H1 (cell line): ENCODE measurements at regions not wholly inside any gene's neighbourhood (a gene's known extent, or its start where the extent isn't known, plus 50 kb on each side); places are given as distances from the start of the nearest gene placed in this dataset.

ENCODE experiments used
- CTCF ChIA-PET: fragments of 300-600 bp; sonication (Branson Sonifier 250); formaldehyde crosslinking; loops from one replicate; lab custom pipeline; 2021; ENCODE audit not compliant: partially characterized antibody; lab: Charles Lee
- POLR2A ChIA-PET: fragments of 300-600 bp; sonication (Branson Sonifier 250); formaldehyde crosslinking; loops from one replicate; lab custom pipeline; 2021; ENCODE audit warnings: inconsistent platforms; ENCODE audit not compliant: partially characterized antibody; lab: Charles Lee
- DNase-seq, 2 experiments: peaks; one replicate each; pipeline versions ENCODE4 v3.0.0 to v3.0.0-alpha.2; 2010 to 2022; ENCODE audit warnings: low spot score in 2 of 2, low read depth in 1 of 2, mixed read lengths in 1 of 2
- FAIRE-seq: peaks from 2 replicates; lab custom pipeline; 2011; peaks lifted over from hg19 to GRCh38; lab: Jason Lieb, UNC
- H2AFZ ChIP-seq: 2 replicates; pipeline ENCODE4 v1.8.1; 2012; ENCODE audit warnings: low read length, inconsistent platforms
- H2AK5ac ChIP-seq: 2 replicates; pipeline ENCODE4 v1.6.1; 2013; ENCODE audit warnings: low read depth, low read length
- H2BK120ac ChIP-seq: replicated peaks from 2 replicates; pipeline ENCODE3; 2013; ENCODE audit warnings: low read depth, low read length, inconsistent platforms
- H2BK12ac ChIP-seq: 2 replicates; pipeline ENCODE4 v1.6.1; 2013; ENCODE audit warnings: low read depth, low read length
- H2BK15ac ChIP-seq: 2 replicates; pipeline ENCODE4 v1.6.1; 2013; ENCODE audit warnings: low read length
- H2BK20ac ChIP-seq: 2 replicates; pipeline ENCODE4 v1.6.1; 2013; ENCODE audit warnings: low read length
- H2BK5ac ChIP-seq: 2 replicates; pipeline ENCODE4 v1.6.1; 2013; ENCODE audit warnings: low read depth, low read length
- H3K14ac ChIP-seq: 2 replicates; pipeline ENCODE4 v1.6.1; 2013; ENCODE audit warnings: inconsistent platforms; ENCODE audit not compliant: insufficient read length
- H3K18ac ChIP-seq: 2 replicates; pipeline ENCODE4 v1.6.1; 2013; ENCODE audit warnings: low read length; ENCODE audit errors: extremely low read depth
- H3K23ac ChIP-seq: 2 replicates; pipeline ENCODE4 v1.6.1; 2013; ENCODE audit warnings: inconsistent platforms; ENCODE audit not compliant: insufficient read length
- H3K23me2 ChIP-seq: 2 replicates; pipeline ENCODE4 v1.6.1; 2013; ENCODE audit warnings: low read depth, low read length
- H3K27ac ChIP-seq: 2 replicates; pipeline ENCODE4 v1.6.1; 2011; ENCODE audit warnings: low read depth, low read length, inconsistent platforms
- H3K27me3 ChIP-seq, 4 experiments: replicated peaks in 1 of 4; 1 replicate in 1 of 4; 2 replicates in 3 of 4; pipeline versions ENCODE4 v1.6.1 to v1.8.1; 2011 to 2013; ENCODE audit warnings: low read length in 3 of 4, mild to moderate bottlenecking in 3 of 4, inconsistent platforms in 2 of 4, mixed read lengths in 2 of 4, moderate library complexity in 1 of 4; ENCODE audit not compliant: control insufficient read depth in 3 of 4, insufficient read depth in 3 of 4; ENCODE audit errors: extremely low read depth in 1 of 4
- H3K36me3 ChIP-seq, 4 experiments: 2 replicates each; pipeline versions ENCODE4 v1.6.1 to v1.8.1; 2011 to 2013; ENCODE audit warnings: mild to moderate bottlenecking in 4 of 4, low read length in 3 of 4, moderate library complexity in 2 of 4, control low read depth in 1 of 4, inconsistent platforms in 1 of 4; ENCODE audit not compliant: insufficient read depth in 4 of 4, control insufficient read depth in 2 of 4
- H3K4ac ChIP-seq: replicated peaks from 2 replicates; pipeline ENCODE3; 2013; ENCODE audit warnings: low read length, low read depth, mixed read lengths, inconsistent platforms; ENCODE audit not compliant: insufficient read length
- H3K4me1 ChIP-seq, 4 experiments: replicated peaks in 1 of 4; 1 replicate in 1 of 4; 2 replicates in 3 of 4; pipeline versions ENCODE4 v1.6.1 to v1.8.1; 2011 to 2013; ENCODE audit warnings: low read length in 3 of 4, inconsistent platforms in 2 of 4, mixed read lengths in 1 of 4; ENCODE audit not compliant: insufficient read depth in 4 of 4, control insufficient read depth in 3 of 4
- H3K4me2 ChIP-seq, 2 experiments: 2 replicates each; pipeline versions ENCODE4 v1.6.1 to v1.8.1; 2011 to 2013; ENCODE audit warnings: low read depth in 2 of 2, low read length in 2 of 2, control low read depth in 1 of 2, inconsistent platforms in 1 of 2, mild to moderate bottlenecking in 1 of 2; ENCODE audit not compliant: insufficient read depth in 1 of 2
- H3K4me3 ChIP-seq, 4 experiments: fragments of 200-600, 300-600 bp in 1 of 4; sonication (generic), shearing (Covaris generic), sonication (Bioruptor Twin) in 1 of 4; 2 replicates each; pipeline versions ENCODE4 v1.5.1 to v1.8.1; 2011 to 2016; ENCODE audit warnings: low read length in 4 of 4, low read depth in 3 of 4, control low read depth in 2 of 4, inconsistent platforms in 2 of 4, mild to moderate bottlenecking in 2 of 4, mixed read lengths in 1 of 4, moderate library complexity in 1 of 4; ENCODE audit not compliant: insufficient read depth in 2 of 4; ENCODE audit errors: extremely low read depth in 1 of 4
- H3K56ac ChIP-seq: replicated peaks from 2 replicates; pipeline ENCODE3; 2013; ENCODE audit warnings: low read depth, mild to moderate bottlenecking, mixed read lengths, low read length, inconsistent platforms; ENCODE audit not compliant: insufficient read length
- H3K79me1 ChIP-seq: 2 replicates; pipeline ENCODE4 v1.6.1; 2013; ENCODE audit warnings: low read depth, low read length, control low read depth
- H3K79me2 ChIP-seq, 2 experiments: 2 replicates each; pipeline versions ENCODE4 v1.6.1 to v1.8.1; 2012 to 2013; ENCODE audit warnings: low read length in 2 of 2, mild to moderate bottlenecking in 2 of 2, inconsistent platforms in 1 of 2; ENCODE audit not compliant: insufficient read depth in 2 of 2, control insufficient read depth in 1 of 2
- H3K9ac ChIP-seq, 4 experiments: replicated peaks in 1 of 4; 1 replicate in 1 of 4; 2 replicates in 3 of 4; pipeline versions ENCODE4 v1.6.1 to v1.8.1; 2011 to 2013; ENCODE audit warnings: low read depth in 3 of 4, low read length in 3 of 4, control low read depth in 2 of 4, mild to moderate bottlenecking in 2 of 4, moderate library complexity in 2 of 4, inconsistent platforms in 1 of 4; ENCODE audit errors: extremely low read depth in 1 of 4
- H3K9me3 ChIP-seq, 2 experiments: 2 replicates each; pipeline versions ENCODE4 v1.6.1 to v1.8.1; 2012 to 2013; ENCODE audit warnings: mild to moderate bottlenecking in 2 of 2, moderate library complexity in 2 of 2, control low read depth in 1 of 2, inconsistent platforms in 1 of 2, low read depth in 1 of 2, low read length in 1 of 2, mixed read lengths in 1 of 2; ENCODE audit not compliant: insufficient read depth in 2 of 2
- H4K20me1 ChIP-seq, 2 experiments: replicated peaks in 1 of 2; 2 replicates each; pipeline versions ENCODE3 to v1.8.1; 2011 to 2013; ENCODE audit warnings: inconsistent platforms in 2 of 2, low read length in 2 of 2, mild to moderate bottlenecking in 1 of 2; ENCODE audit not compliant: insufficient read depth in 2 of 2, control insufficient read depth in 1 of 2
- H4K5ac ChIP-seq: 2 replicates; pipeline ENCODE4 v1.6.1; 2013; ENCODE audit warnings: low read length, low read depth, mixed read lengths, inconsistent platforms; ENCODE audit not compliant: insufficient read length
- H4K8ac ChIP-seq: 2 replicates; pipeline ENCODE4 v1.8.0; 2013; ENCODE audit warnings: mild to moderate bottlenecking, moderate library complexity, low read length, inconsistent platforms; ENCODE audit not compliant: insufficient read depth; ENCODE audit errors: extremely low read depth
- H4K91ac ChIP-seq: replicated peaks from 2 replicates; pipeline ENCODE3; 2013; ENCODE audit warnings: low read length, mixed read lengths, inconsistent platforms; ENCODE audit not compliant: insufficient read length
- CBX5 ChIP-seq: fragments of 300-800, 300-1000 bp; sonication (generic); IDR thresholded peaks from 2 replicates; pipeline ENCODE4 v1.7.1; 2016; ENCODE audit warnings: antibody characterized with exemption, low read length, low read depth
- CHD2 ChIP-seq: IDR thresholded peaks from 2 replicates; pipeline ENCODE4 v1.6.1; 2012; ENCODE audit warnings: low read length, improper control_type of control experiment
- EGR1 ChIP-seq: IDR thresholded peaks from 2 replicates; pipeline ENCODE4 v1.6.1; 2011; ENCODE audit warnings: low read depth, low read length, borderline replicate concordance
- EZH2 ChIP-seq: fragments of 200-600 bp; sonication (generic); IDR thresholded peaks from 2 replicates; pipeline ENCODE4 v1.7.1; 2012; ENCODE audit warnings: low read depth, mild to moderate bottlenecking, moderate library complexity, low read length, inconsistent platforms; ENCODE audit not compliant: severe bottlenecking
- RAD21 ChIP-seq, 2 experiments: IDR thresholded peaks in 1 of 2; conservative IDR thresholded peaks in 1 of 2; 2 replicates each; pipeline ENCODE4 v1.6.1; 2011; ENCODE audit warnings: low read depth in 2 of 2, low read length in 2 of 2, improper control_type of control experiment in 1 of 2, inconsistent platforms in 1 of 2, mild to moderate bottlenecking in 1 of 2, moderate library complexity in 1 of 2
- TEAD4 ChIP-seq: IDR thresholded peaks from 2 replicates; pipeline ENCODE4 v1.6.1; 2012; ENCODE audit warnings: low read depth, low read length, inconsistent platforms, mixed read lengths
- WGBS, 2 experiments: shearing (Covaris generic) in 1 of 2; methylation state at CpG; one replicate each; pipeline versions ENCODE4 v1.1.6 to v1.1.7; 2013 to 2015; ENCODE audit warnings: low lambda C conversion rate in 2 of 2, mixed read lengths in 2 of 2, inconsistent platforms in 1 of 2, low coverage in 1 of 2, missing lambda C conversion rate in 1 of 2; ENCODE audit not compliant: insufficient replicate concordance in 2 of 2, insufficient coverage in 1 of 2, insufficient read length in 1 of 2; ENCODE audit errors: extremely low coverage in 1 of 2, missing lambda C conversion rate in 1 of 2; 5-methylcytosine and 5-hydroxymethylcytosine counted together
- TF ChIP-seq, protein P1 (sequence below): IDR thresholded peaks from 2 replicates; pipeline ENCODE4 v1.6.1; 2012; ENCODE audit warnings: low read length, inconsistent platforms

DNA sequence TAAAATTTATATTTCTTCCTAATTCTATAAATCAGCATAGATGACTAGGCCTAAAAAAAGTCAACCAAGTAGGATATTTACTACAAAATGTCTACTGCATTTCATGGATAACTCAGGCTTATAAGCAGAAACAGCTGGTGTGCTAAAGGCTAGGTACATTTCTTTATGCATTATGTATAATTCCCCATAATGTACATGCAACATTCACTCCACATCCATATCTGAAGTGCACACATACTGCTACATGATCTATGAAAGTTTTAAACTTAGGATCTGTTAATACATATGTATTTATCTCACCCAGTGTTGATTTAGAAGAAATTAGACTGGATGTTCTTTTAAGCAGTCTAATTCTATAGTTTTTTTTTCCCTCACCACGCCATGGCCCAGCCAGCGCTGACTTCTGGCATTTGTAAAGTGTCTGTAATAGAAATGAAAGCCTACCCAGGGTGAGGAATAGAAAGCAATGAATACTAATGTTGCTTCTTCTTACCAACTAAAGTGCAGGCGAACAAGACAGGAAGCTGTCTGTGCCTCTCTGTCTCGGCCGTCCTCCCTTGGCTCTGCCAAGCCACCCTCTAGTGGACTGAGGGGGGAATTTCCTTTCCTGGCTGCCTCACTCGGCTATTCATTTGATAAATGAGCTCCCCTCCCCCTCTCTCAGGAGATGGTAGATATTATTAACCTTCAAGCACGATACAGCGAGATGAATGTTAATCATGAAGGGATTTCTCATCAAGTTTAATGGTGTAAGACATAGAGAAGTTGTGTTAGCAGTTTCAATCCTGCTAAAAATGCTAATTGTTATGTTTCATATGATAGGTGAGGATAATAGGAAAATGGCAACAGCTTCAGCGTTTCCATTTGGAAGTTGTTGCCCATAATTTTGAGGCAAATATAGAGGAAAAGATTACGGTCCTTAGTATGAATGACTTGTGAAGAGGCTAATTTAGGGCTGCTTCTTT lies 384.5 kb downstream of the MTX2 start:
- no peak overlapping the region for H2BK20ac ChIP-seq
- H3K27ac ChIP-seq, result no peak overlapping the region
- no peak overlapping the region for H4K5ac ChIP-seq
- no peak overlapping the region for H2BK5ac ChIP-seq
- H3K18ac ChIP-seq, result no peak overlapping the region
- no peaks in the 10 kb centered on the region for H3K79me2 ChIP-seq
- POLR2A ChIA-PET, result interaction anchor here (1.0 kb wide), 1 partner anchor 199 kb away, joined by 3 read pairs; no protein-coding TSS in a partner anchor
- H3K23me2 ChIP-seq, result no peaks in the 10 kb centered on the region
- peak in 1 of 2 experiments; percentile 49 for DNase-seq
- no peak overlapping the region for H2AK5ac ChIP-seq
- peak overlapping the region in 1 of 2 experiments; percentile 14; a peak in 1 of 4 replicates for H3K4me2 ChIP-seq
- no peak overlapping the region for H2BK120ac ChIP-seq
- H3K36me3 ChIP-seq, result no peaks in the 10 kb centered on the region
- H2BK12ac ChIP-seq, result no peak overlapping the region
- no peak overlapping the region for H3K9ac ChIP-seq
- H2BK15ac ChIP-seq, result no peak overlapping the region
- H3K4ac ChIP-seq, result no peak overlapping the region
- WGBS, 2 experiments, result 27% methylated on average over 10 of the region's 10 CpGs; no CpG with 5 or more reads in 1 of the 2 experiments
- H4K20me1 ChIP-seq, result no peaks in the 10 kb centered on the region
- no peak overlapping the region for H2AFZ ChIP-seq
- H4K8ac ChIP-seq, result no peak overlapping the region
- CTCF ChIA-PET, result interaction anchor here (0.6 to 7.9 kb wide), 65 partner anchors 11 to 836 kb away, joined by 3 to 123 read pairs (median 4); partner anchors contain the start of gene HOXD8
- no peak overlapping the region for H3K23ac ChIP-seq
- H3K4me1 ChIP-seq, result no peaks in the 10 kb centered on the region; a peak in 1 of 7 replicates
- no peaks in the 10 kb centered on the region; a peak in 1 of 7 replicates for H3K27me3 ChIP-seq
- no peaks in the 10 kb centered on the region for H3K9me3 ChIP-seq
- peak; percentile 81 for FAIRE-seq
- H3K79me1 ChIP-seq, result no peaks in the 10 kb centered on the region
- no peak overlapping the region for H3K56ac ChIP-seq
- no peak overlapping the region for H3K14ac ChIP-seq
- no peak overlapping the region for H3K4me3 ChIP-seq
- no peak overlapping the region for H4K91ac ChIP-seq
- TF ChIP-seq TEAD4 (0 out of 2 replicates have a peak, but pooled peaks have one; percentile 8), CHD2 (peak; percentile 48; the same call in 1 of the 2 replicates), EGR1 (no peak), RAD21 (IDR thresholded peaks at IDR 0.05 in 1 of 2, conservative IDR thresholded peaks at IDR 0.05 in 1 of 2; ENCODE audit: low read depth in 2 of 2, low read length in 2 of 2) (peak; percentile 55 to 71), EZH2 (no peak), CBX5 (no peak)
- TF ChIP-seq, protein P1, sequence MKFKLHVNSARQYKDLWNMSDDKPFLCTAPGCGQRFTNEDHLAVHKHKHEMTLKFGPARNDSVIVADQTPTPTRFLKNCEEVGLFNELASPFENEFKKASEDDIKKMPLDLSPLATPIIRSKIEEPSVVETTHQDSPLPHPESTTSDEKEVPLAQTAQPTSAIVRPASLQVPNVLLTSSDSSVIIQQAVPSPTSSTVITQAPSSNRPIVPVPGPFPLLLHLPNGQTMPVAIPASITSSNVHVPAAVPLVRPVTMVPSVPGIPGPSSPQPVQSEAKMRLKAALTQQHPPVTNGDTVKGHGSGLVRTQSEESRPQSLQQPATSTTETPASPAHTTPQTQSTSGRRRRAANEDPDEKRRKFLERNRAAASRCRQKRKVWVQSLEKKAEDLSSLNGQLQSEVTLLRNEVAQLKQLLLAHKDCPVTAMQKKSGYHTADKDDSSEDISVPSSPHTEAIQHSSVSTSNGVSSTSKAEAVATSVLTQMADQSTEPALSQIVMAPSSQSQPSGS, result no peak
